ENCODE measurements at regions not wholly inside any gene's neighbourhood (a gene's known extent, or its start where the extent isn't known, plus 50 kb on each side); places are given as distances from the start of the nearest gene placed in this dataset.
"Not testable (repeated sequence)": the region's sequence is repeated elsewhere in the genome, so short reads cannot be mapped to it uniquely, and the experiment has no call there.

GRCh38 chr10:43846187-43846680, 197.6 kb upstream of the ZNF32 start:
- no peak for DNase-seq (ENCODE audit: low read depth)
- no peak overlapping the region for H3K4me3 ChIP-seq (ENCODE audit: low read length)
- TF ChIP-seq CTCF (IDR thresholded peaks at IDR 0.05; ENCODE audit: insufficient read depth, low read depth, low read length, missing control alignments): no peak

GRCh38 chr10:43845121-43845520, 196.4 kb upstream of the ZNF32 start:
- no peak overlapping the region for H3K4me3 ChIP-seq (ENCODE audit: low read length)
- no peak for TF ChIP-seq CTCF (IDR thresholded peaks at IDR 0.05; ENCODE audit: insufficient read depth, low read depth, low read length, missing control alignments)
- no peak for DNase-seq (ENCODE audit: low read depth)

- H3K4me3 ChIP-seq (ENCODE audit: low read length): no peak overlapping the region
- no peak for DNase-seq (ENCODE audit: low read depth)
- TF ChIP-seq CTCF (IDR thresholded peaks at IDR 0.05; ENCODE audit: insufficient read depth, low read depth, low read length, missing control alignments): no peak
These were observed 195.5 kb upstream of the ZNF32 start for GRCh38 chr10:43844221-43844620.

GRCh38 chr10:43843321-43844101, 194.8 kb upstream of the ZNF32 start:
- no peak for TF ChIP-seq CTCF (IDR thresholded peaks at IDR 0.05; ENCODE audit: insufficient read depth, low read depth, low read length, missing control alignments)
- no peak for DNase-seq (ENCODE audit: low read depth)
- H3K4me3 ChIP-seq (ENCODE audit: low read length): no peak overlapping the region

DNA sequence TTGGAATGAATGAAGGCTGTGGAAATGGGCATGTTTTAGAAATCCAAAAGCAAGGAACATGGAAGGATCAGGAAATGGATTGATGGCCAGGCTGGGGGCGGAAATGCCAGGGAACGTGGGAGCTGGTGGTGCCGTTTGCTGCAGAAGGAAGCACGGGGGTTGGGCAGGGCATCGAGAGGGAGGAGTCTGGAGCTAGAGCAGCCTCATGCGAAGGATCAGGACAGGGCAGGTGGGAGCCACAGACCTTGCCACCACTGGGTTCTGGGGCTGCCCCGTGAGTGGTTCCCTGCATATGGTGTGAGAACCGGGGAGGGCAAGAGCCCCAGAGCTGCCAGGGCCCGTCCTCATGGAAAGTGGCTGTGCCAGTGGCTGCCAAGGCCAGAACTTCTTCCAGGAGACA, 193.8 kb upstream of the ZNF32 start:
- TF ChIP-seq CTCF (IDR thresholded peaks at IDR 0.05; ENCODE audit: insufficient read depth, low read depth, low read length, missing control alignments): no peak
- DNase-seq (ENCODE audit: low read depth): no peak
- no peak overlapping the region for H3K4me3 ChIP-seq (ENCODE audit: low read length)

- no peak overlapping the region for H3K4me3 ChIP-seq (ENCODE audit: low read length)
- no peak for TF ChIP-seq CTCF (IDR thresholded peaks at IDR 0.05; ENCODE audit: insufficient read depth, low read depth, low read length, missing control alignments)
These were observed 193.4 kb upstream of the ZNF32 start for GRCh38 chr10:43842072-43842471.

DNA sequence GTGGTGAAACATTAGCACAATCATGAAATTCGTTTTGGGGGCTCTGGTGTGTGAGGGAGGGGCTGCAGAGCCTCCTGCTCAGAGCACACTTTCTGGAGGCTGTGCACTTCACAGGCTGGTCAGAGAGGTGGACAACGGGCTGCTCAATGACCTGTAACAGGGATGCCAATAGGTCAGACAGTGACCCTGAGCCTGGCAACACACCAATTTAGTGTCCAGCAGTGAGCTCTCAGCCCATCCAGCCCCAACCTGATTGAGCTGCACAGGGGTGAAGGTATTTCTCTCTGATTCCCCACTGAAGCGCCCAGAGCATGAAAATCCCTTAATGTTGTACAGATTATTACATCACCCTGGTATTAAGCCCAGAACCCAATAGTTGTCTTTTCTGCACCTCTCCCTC, 191.3 kb upstream of the ZNF32 start:
- no peak overlapping the region for H3K4me3 ChIP-seq (ENCODE audit: low read length)
- DNase-seq (ENCODE audit: low read depth): no peak
- no peak for TF ChIP-seq CTCF (IDR thresholded peaks at IDR 0.05; ENCODE audit: insufficient read depth, low read depth, low read length, missing control alignments)

More at GRCh38 chr10:43842072-43842471, 193.4 kb upstream of the ZNF32 start:
- no peak for DNase-seq (ENCODE audit: low read depth)

- H3K4me3 ChIP-seq (ENCODE audit: low read length); DNase-seq (ENCODE audit: low read depth): not testable (repeated sequence)
These were observed 186.1 kb upstream of the ZNF32 start for GRCh38 chr10:43834751-43835150.

Measured in epithelial cell of esophagus (primary cell).